ENCODE measurements at regions not wholly inside any gene's neighbourhood (a gene's known extent, or its start where the extent isn't known, plus 50 kb on each side); places are given as distances from the start of the nearest gene placed in this dataset.

GRCh38 chr4:110920990-110921389 lies 298.1 kb upstream of the PITX2 start:
- ATAC-seq, result no peak
- intact Hi-C loops (cut with DNase I), result no loop called here
- DNase-seq (ENCODE audit: missing footprints), result no peak

GRCh38 chr4:110924761-110925160 lies 301.9 kb upstream of the PITX2 start:
- no peak for DNase-seq (ENCODE audit: missing footprints)

GRCh38 chr4:110926841-110927400 lies 304.0 kb upstream of the PITX2 start:
- intact Hi-C loops (cut with DNase I), result no loop called here
- DNase-seq (ENCODE audit: missing footprints) (no peak), ATAC-seq (no peak)

More at GRCh38 chr4:110924761-110925160, 301.9 kb upstream of the PITX2 start:
- ATAC-seq, result no peak
- intact Hi-C loops (cut with DNase I), result no loop called here

- no peak for DNase-seq (ENCODE audit: missing footprints)
- intact Hi-C loops (cut with DNase I), result no loop called here
- ATAC-seq, result no peak
These were observed 310.5 kb upstream of the PITX2 start for GRCh38 chr4:110933341-110933740.

- no peak for DNase-seq (ENCODE audit: missing footprints)
- intact Hi-C loops (cut with DNase I), result no loop called here
- ATAC-seq, result no peak
These were observed 321.6 kb upstream of the PITX2 start for GRCh38 chr4:110944501-110944900.

GRCh38 chr4:110945600-110945999 lies 322.7 kb upstream of the PITX2 start:
- intact Hi-C loops (cut with DNase I), result no loop called here
- DNase-seq (ENCODE audit: missing footprints), result no peak
- ATAC-seq, result no peak

GRCh38 chr4:110949542-110949941 lies 326.7 kb upstream of the PITX2 start:
- ATAC-seq (no peak), DNase-seq (ENCODE audit: missing footprints) (no peak)
- intact Hi-C loops (cut with DNase I), result no loop called here

- DNase-seq (ENCODE audit: missing footprints) (no peak), ATAC-seq (no peak)
- intact Hi-C loops (cut with DNase I), result no loop called here
These were observed 327.9 kb upstream of the PITX2 start for GRCh38 chr4:110950731-110951130.

- ATAC-seq, result no peak
- intact Hi-C loops (cut with DNase I), result no loop called here
These were observed 330.3 kb upstream of the PITX2 start for GRCh38 chr4:110953191-110953590.

GRCh38 chr4:110953898-110954297 lies 331.0 kb upstream of the PITX2 start:
- intact Hi-C loops (cut with DNase I), result no loop called here
- DNase-seq (ENCODE audit: missing footprints) (no peak), ATAC-seq (no peak)

More at GRCh38 chr4:110953191-110953590, 330.3 kb upstream of the PITX2 start:
- DNase-seq (ENCODE audit: missing footprints), result no peak

GRCh38 chr4:110955748-110956147 lies 332.9 kb upstream of the PITX2 start:
- no peak for ATAC-seq
- no peak for DNase-seq (ENCODE audit: missing footprints)
- intact Hi-C loops (cut with DNase I), result no loop called here

GRCh38 chr4:110959041-110959643 lies 336.3 kb upstream of the PITX2 start:
- ATAC-seq, result no peak
- DNase-seq (ENCODE audit: missing footprints), result no peak
- intact Hi-C loops (cut with DNase I), result no loop called here

GRCh38 chr4:110961066-110961465 lies 338.2 kb upstream of the PITX2 start:
- DNase-seq (ENCODE audit: missing footprints), result no peak
- ATAC-seq, result no peak
- intact Hi-C loops (cut with DNase I), result no loop called here

GRCh38 chr4:110962616-110963015 lies 339.7 kb upstream of the PITX2 start:
- no peak for DNase-seq (ENCODE audit: missing footprints)
- no peak for ATAC-seq
- intact Hi-C loops (cut with DNase I), result no loop called here

- ATAC-seq (no peak), DNase-seq (ENCODE audit: missing footprints) (no peak)
- intact Hi-C loops (cut with DNase I), result no loop called here
These were observed 340.9 kb upstream of the PITX2 start for GRCh38 chr4:110963662-110964280.

GRCh38 chr4:110967936-110968335 lies 345.1 kb upstream of the PITX2 start:
- intact Hi-C loops (cut with DNase I), result no loop called here
- DNase-seq (ENCODE audit: missing footprints) (no peak), ATAC-seq (no peak)

- ATAC-seq, result no peak
- intact Hi-C loops (cut with DNase I), result no loop called here
- DNase-seq (ENCODE audit: missing footprints), result no peak
These were observed 347.8 kb upstream of the PITX2 start for GRCh38 chr4:110970642-110971041.

GRCh38 chr4:110975338-110975737 lies 352.5 kb upstream of the PITX2 start:
- intact Hi-C loops (cut with DNase I), result no loop called here
- DNase-seq (ENCODE audit: missing footprints) (no peak), ATAC-seq (no peak)

- ATAC-seq, result no peak
- no peak for DNase-seq (ENCODE audit: missing footprints)
- intact Hi-C loops (cut with DNase I), result no loop called here
These were observed 354.7 kb upstream of the PITX2 start for GRCh38 chr4:110977554-110977953.

GRCh38 chr4:110978761-110979160 lies 355.9 kb upstream of the PITX2 start:
- intact Hi-C loops (cut with DNase I), result no loop called here

GRCh38 chr4:110982486-110982885 lies 359.6 kb upstream of the PITX2 start:
- intact Hi-C loops (cut with DNase I), result no loop called here
- DNase-seq (ENCODE audit: missing footprints) (no peak), ATAC-seq (no peak)

More at GRCh38 chr4:110978761-110979160, 355.9 kb upstream of the PITX2 start:
- no peak for DNase-seq (ENCODE audit: missing footprints)
- ATAC-seq, result no peak
